Calu3 (cell line): ENCODE measurements at regions not wholly inside any gene's neighbourhood (a gene's known extent, or its start where the extent isn't known, plus 50 kb on each side); places are given as distances from the start of the nearest gene placed in this dataset.

Source experiments
- BruUV-seq: library from RNA; stranded (reverse); fragments of 400-500 nt; replicated peaks from 2 replicates; lab custom pipeline; 2021; lab: Mats Ljungman, UMichigan
- CTCF ChIA-PET: fragments of 300-600 bp; sonication (Branson Sonifier 250); formaldehyde crosslinking; loops from one replicate; lab custom pipeline; 2022; ENCODE audit warnings: antibody characterized with exemption; lab: Charles Lee
- DNase-seq: peaks from one replicate; pipeline ENCODE4 v3.0.0; 2022
- H3K27ac Mint-ChIP-seq: one replicate; pipeline ENCODE4 v1.8.0; 2022; ENCODE audit warnings: mixed read lengths; ENCODE audit not compliant: unreplicated experiment
- H3K27me3 Mint-ChIP-seq: one replicate; pipeline ENCODE4 v1.8.0; 2022; ENCODE audit warnings: mixed read lengths; ENCODE audit not compliant: unreplicated experiment
- H3K36me3 Mint-ChIP-seq: one replicate; pipeline ENCODE4 v1.8.0; 2022; ENCODE audit warnings: mild to moderate bottlenecking, moderate library complexity, mixed read lengths; ENCODE audit not compliant: insufficient read depth, unreplicated experiment
- H3K4me1 Mint-ChIP-seq: one replicate; pipeline ENCODE4 v1.8.0; 2022; ENCODE audit warnings: mild to moderate bottlenecking, low read depth, mixed read lengths; ENCODE audit not compliant: unreplicated experiment
- H3K4me3 Mint-ChIP-seq: one replicate; pipeline ENCODE4 v1.8.0; 2022; ENCODE audit warnings: mild to moderate bottlenecking, low read depth, moderate library complexity, mixed read lengths; ENCODE audit not compliant: unreplicated experiment
- H3K9me3 Mint-ChIP-seq: one replicate; pipeline ENCODE4 v1.8.0; 2022; ENCODE audit warnings: low read depth, mixed read lengths; ENCODE audit not compliant: unreplicated experiment
- CTCF ChIP-seq: fragments of 200-600 bp; IDR thresholded peaks from one replicate; pipeline ENCODE4 v1.8.0; 2022; ENCODE audit warnings: antibody characterized with exemption; ENCODE audit not compliant: unreplicated experiment
- intact Hi-C: fragments of 100-400 bp; cut with micrococcal nuclease; formaldehyde crosslinking; loops from one replicate; pipeline ENCODE4 v1.10.0; 2022; ENCODE audit not compliant: unreplicated experiment

- Mint-ChIP-seq H3K27me3 (no peaks in the 10 kb centered on the region), H3K9me3 (peaks cover 2% of the 10 kb centered on the region), H3K4me3 (no peak overlapping the region), H3K36me3 (no peaks in the 10 kb centered on the region), H3K4me1 (no peaks in the 10 kb centered on the region), H3K27ac (no peak overlapping the region)
- CTCF ChIA-PET = no interaction called here
- BruUV-seq = no TSS peak
- no peak for TF ChIP-seq CTCF
- intact Hi-C loops = no loop called here
- DNase-seq = no peak
These were observed 244.5 kb downstream of the XPNPEP1 start for GRCh38 chr10:109678857-109679256.

- H3K27ac Mint-ChIP-seq = no peak overlapping the region
- intact Hi-C loops = no loop called here
- no peak overlapping the region for H3K4me3 Mint-ChIP-seq
- BruUV-seq = no TSS peak
- CTCF ChIA-PET = no interaction called here
- no peak for TF ChIP-seq CTCF
- peaks cover 2% of the 10 kb centered on the region for H3K9me3 Mint-ChIP-seq
- H3K27me3 Mint-ChIP-seq = no peaks in the 10 kb centered on the region
- DNase-seq = no peak
- no peaks in the 10 kb centered on the region for H3K4me1 Mint-ChIP-seq
- H3K36me3 Mint-ChIP-seq = no peaks in the 10 kb centered on the region
These were observed 246.6 kb downstream of the XPNPEP1 start for GRCh38 chr10:109676703-109677102.

DNA sequence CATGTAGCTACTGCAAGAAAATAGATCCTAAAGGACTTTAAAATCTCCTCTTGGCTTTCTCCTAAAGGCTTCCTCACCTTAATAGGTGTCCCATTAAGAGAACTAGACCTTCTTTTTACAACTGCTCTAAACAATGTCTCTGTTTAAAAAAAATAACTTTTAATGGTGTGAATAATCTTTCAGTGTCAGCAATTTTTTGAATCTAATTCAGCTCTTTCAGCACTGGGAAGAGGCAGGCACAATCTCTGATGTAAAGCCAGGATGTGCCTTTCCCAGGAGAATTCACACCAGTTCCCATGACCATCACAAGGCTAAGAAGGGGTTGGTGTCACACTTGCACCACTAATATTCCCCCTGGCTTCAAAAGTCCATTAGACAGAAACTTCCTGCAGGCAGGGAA lies 254.6 kb downstream of the XPNPEP1 start:
- Mint-ChIP-seq H3K36me3 (no peaks in the 10 kb centered on the region), H3K4me3 (no peak overlapping the region), H3K27ac (no peak overlapping the region), H3K4me1 (no peaks in the 10 kb centered on the region), H3K27me3 (no peaks in the 10 kb centered on the region), H3K9me3 (no peaks in the 10 kb centered on the region)
- DNase-seq = no peak
- CTCF ChIA-PET = no interaction called here
- intact Hi-C loops = no loop called here
- no TSS peak for BruUV-seq
- TF ChIP-seq CTCF = no peak

- H3K4me1 Mint-ChIP-seq = no peaks in the 10 kb centered on the region
- no peaks in the 10 kb centered on the region for H3K27me3 Mint-ChIP-seq
- CTCF ChIA-PET = no interaction called here
- H3K36me3 Mint-ChIP-seq = no peaks in the 10 kb centered on the region
- BruUV-seq = no TSS peak
- no peaks in the 10 kb centered on the region for H3K9me3 Mint-ChIP-seq
- H3K27ac Mint-ChIP-seq = no peak overlapping the region
- TF ChIP-seq CTCF = no peak
- intact Hi-C loops = no loop called here
- H3K4me3 Mint-ChIP-seq = no peak overlapping the region
- DNase-seq = no peak
These were observed 255.1 kb downstream of the XPNPEP1 start for GRCh38 chr10:109668154-109668665.
